GM12872 (cell line): ENCODE measurements at regions not wholly inside any gene's neighbourhood (a gene's known extent, or its start where the extent isn't known, plus 50 kb on each side); places are given as distances from the start of the nearest gene placed in this dataset.

Source experiments
- CTCF ChIP-seq: IDR thresholded peaks from 3 replicates; pipeline ENCODE4 v1.5.1; 2011; ENCODE audit warnings: low read depth, mild to moderate bottlenecking, low read length, moderate library complexity; ENCODE audit not compliant: insufficient read depth

- no peak for TF ChIP-seq CTCF
Measured at GRCh38 chr9:12457237-12457636, 235.9 kb upstream of the TYRP1 start.

GRCh38 chr9:12461763-12462460, 231.3 kb upstream of the TYRP1 start:
- TF ChIP-seq CTCF, result no peak

GRCh38 chr9:12462861-12463260, 230.3 kb upstream of the TYRP1 start:
- TF ChIP-seq CTCF, result no peak

GRCh38 chr9:12463641-12464040, 229.5 kb upstream of the TYRP1 start:
- no peak for TF ChIP-seq CTCF

GRCh38 chr9:12464400-12464799, 228.8 kb upstream of the TYRP1 start:
- no peak for TF ChIP-seq CTCF

GRCh38 chr9:12464910-12465512, 228.2 kb upstream of the TYRP1 start:
- TF ChIP-seq CTCF, result peak; percentile 51; the same call in 2 of the 3 replicates

GRCh38 chr9:12469084-12469483, 224.1 kb upstream of the TYRP1 start:
- TF ChIP-seq CTCF, result no peak
